Ishikawa (cell line): ENCODE measurements at regions not wholly inside any gene's neighbourhood (a gene's known extent, or its start where the extent isn't known, plus 50 kb on each side); places are given as distances from the start of the nearest gene placed in this dataset.

ENCODE experiments used
- CEBPB ChIP-seq: IDR thresholded peaks from 2 replicates; pipeline ENCODE4 v1.6.1; 2012
- CREB1 ChIP-seq: IDR thresholded peaks from 2 replicates; pipeline ENCODE4 v1.6.1; 2012; ENCODE audit warnings: low read depth
- EGR1 ChIP-seq: IDR thresholded peaks from 2 replicates; pipeline ENCODE4 v1.6.1; 2012
- EP300 ChIP-seq: IDR thresholded peaks from 2 replicates; pipeline ENCODE4 v1.6.1; 2012; ENCODE audit warnings: borderline replicate concordance
- FOXM1 ChIP-seq: IDR thresholded peaks from 2 replicates; pipeline ENCODE4 v1.6.1; 2012; ENCODE audit warnings: low read depth, borderline replicate concordance
- MAX ChIP-seq: IDR thresholded peaks from 2 replicates; pipeline ENCODE4 v1.6.1; 2012
- NFIC ChIP-seq: IDR thresholded peaks from 2 replicates; pipeline ENCODE4 v1.6.1; 2012
- RAD21 ChIP-seq: IDR thresholded peaks from 2 replicates; pipeline ENCODE4 v1.6.1; 2012; ENCODE audit warnings: low read depth
- TAF1 ChIP-seq: IDR thresholded peaks from 2 replicates; pipeline ENCODE4 v1.6.1; 2012; ENCODE audit warnings: low read depth, mild to moderate bottlenecking
- TCF12 ChIP-seq: IDR thresholded peaks from 2 replicates; pipeline ENCODE4 v1.6.1; 2012; ENCODE audit warnings: low read depth
- TEAD4 ChIP-seq: IDR thresholded peaks from 2 replicates; pipeline ENCODE4 v1.6.1; 2012
- USF1 ChIP-seq: IDR thresholded peaks from 2 replicates; pipeline ENCODE4 v1.6.1; 2012
- YY1 ChIP-seq: IDR thresholded peaks from 2 replicates; pipeline ENCODE4 v1.6.1; 2012; ENCODE audit warnings: low read depth
- ZBTB7A ChIP-seq: IDR thresholded peaks from 2 replicates; pipeline ENCODE4 v1.6.1; 2012; ENCODE audit warnings: low read depth
- TF ChIP-seq, protein P1 (sequence below): IDR thresholded peaks from 2 replicates; pipeline ENCODE4 v1.6.1; 2012; ENCODE audit warnings: low read depth, mild to moderate bottlenecking

DNA sequence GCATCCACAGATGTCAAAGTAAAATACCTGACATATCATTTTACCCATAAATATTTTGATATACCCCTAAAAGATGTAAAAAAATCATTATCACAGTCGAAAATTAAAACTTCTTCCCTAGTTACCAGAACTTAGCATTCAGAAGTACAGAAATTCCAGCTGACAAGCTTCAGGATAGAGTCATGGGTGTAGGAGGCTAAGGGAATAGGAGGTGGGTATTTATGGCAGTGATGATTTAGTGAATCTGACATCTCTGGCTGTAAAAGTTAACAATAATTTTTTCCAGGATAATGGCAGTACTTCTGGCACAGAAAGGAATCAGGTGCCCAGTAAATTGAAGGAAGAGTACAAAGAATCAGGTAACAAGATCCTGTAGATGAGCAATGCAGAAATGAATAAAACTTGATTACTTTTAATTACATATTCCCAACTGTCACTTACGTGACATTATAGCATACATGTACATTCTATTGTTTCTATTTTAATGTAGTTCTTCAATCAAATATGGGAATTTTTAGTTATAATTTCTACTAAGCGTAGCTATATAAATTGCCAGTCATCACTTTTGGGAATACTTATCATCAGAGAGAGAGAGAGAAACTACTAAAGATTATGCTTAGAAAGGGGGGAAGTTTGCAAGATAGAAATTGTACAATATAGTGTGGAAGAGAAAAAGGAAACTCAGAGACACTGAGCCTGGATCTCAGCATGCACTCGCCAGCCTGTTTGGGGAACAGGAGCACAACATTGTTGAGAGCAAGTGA lies 143.4 kb downstream of the TMEM144 start:
- TF ChIP-seq, protein P1, sequence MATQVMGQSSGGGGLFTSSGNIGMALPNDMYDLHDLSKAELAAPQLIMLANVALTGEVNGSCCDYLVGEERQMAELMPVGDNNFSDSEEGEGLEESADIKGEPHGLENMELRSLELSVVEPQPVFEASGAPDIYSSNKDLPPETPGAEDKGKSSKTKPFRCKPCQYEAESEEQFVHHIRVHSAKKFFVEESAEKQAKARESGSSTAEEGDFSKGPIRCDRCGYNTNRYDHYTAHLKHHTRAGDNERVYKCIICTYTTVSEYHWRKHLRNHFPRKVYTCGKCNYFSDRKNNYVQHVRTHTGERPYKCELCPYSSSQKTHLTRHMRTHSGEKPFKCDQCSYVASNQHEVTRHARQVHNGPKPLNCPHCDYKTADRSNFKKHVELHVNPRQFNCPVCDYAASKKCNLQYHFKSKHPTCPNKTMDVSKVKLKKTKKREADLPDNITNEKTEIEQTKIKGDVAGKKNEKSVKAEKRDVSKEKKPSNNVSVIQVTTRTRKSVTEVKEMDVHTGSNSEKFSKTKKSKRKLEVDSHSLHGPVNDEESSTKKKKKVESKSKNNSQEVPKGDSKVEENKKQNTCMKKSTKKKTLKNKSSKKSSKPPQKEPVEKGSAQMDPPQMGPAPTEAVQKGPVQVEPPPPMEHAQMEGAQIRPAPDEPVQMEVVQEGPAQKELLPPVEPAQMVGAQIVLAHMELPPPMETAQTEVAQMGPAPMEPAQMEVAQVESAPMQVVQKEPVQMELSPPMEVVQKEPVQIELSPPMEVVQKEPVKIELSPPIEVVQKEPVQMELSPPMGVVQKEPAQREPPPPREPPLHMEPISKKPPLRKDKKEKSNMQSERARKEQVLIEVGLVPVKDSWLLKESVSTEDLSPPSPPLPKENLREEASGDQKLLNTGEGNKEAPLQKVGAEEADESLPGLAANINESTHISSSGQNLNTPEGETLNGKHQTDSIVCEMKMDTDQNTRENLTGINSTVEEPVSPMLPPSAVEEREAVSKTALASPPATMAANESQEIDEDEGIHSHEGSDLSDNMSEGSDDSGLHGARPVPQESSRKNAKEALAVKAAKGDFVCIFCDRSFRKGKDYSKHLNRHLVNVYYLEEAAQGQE: no peak
- TF ChIP-seq EP300 (no peak), ZBTB7A (no peak), EGR1 (no peak), CEBPB (no peak), USF1 (no peak), TEAD4 (no peak), YY1 (no peak), RAD21 (no peak), NFIC (no peak), FOXM1 (no peak), MAX (no peak), TCF12 (no peak), CREB1 (no peak), TAF1 (no peak)

DNA sequence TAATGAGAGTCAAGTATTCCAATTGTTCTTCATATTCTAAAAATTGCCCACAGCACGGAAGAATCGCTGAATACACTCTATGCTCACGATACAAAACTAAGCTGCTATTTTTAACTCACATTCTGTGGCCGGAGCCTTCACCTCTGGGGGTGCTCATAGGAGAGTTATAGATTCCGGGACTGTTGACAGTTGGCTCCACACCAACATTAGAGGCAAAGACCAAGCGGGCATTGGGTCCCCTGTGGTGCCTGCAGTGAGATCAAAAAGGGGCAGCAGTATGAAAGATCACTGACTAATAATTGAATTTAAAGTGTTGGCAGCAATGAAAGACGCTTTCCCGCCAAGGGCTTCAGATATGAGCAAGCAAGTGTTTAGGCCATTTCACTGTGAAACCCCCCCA lies 146.0 kb downstream of the TMEM144 start:
- TF ChIP-seq, protein P1: no peak
- TF ChIP-seq NFIC: no peak
- no peak for TF ChIP-seq MAX
- no peak for TF ChIP-seq YY1
- TF ChIP-seq RAD21: no peak
- no peak for TF ChIP-seq TEAD4
- TF ChIP-seq TAF1: no peak
- TF ChIP-seq TCF12: no peak
- TF ChIP-seq USF1: no peak
- TF ChIP-seq ZBTB7A: no peak
- TF ChIP-seq EP300: no peak
- no peak for TF ChIP-seq FOXM1
- no peak for TF ChIP-seq CREB1
- no peak for TF ChIP-seq CEBPB
- no peak for TF ChIP-seq EGR1

DNA sequence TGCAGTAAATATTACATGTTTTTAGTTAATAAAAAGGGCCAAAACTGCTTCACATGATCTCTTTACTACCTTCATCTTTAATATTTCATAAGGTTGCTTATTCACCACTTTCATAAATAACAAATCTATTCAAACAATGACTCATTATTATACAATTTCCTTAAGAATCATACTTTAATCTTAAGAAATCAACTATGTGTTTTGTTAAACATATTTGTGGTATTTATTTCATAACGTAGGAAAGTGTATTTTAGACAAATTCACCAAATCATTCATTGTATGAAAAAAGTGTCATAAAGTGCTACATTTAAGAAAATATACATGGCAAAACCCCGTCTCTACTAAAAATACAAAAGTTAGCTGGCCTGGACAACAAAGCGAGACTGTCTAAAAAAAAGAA lies 150.5 kb upstream of the RXFP1 start:
- no peak for TF ChIP-seq YY1
- TF ChIP-seq FOXM1: no peak
- TF ChIP-seq, protein P1: no peak
- TF ChIP-seq RAD21: no peak
- no peak for TF ChIP-seq MAX
- no peak for TF ChIP-seq CREB1
- no peak for TF ChIP-seq TAF1
- TF ChIP-seq EGR1: no peak
- no peak for TF ChIP-seq EP300
- TF ChIP-seq USF1: no peak
- TF ChIP-seq TEAD4: no peak
- TF ChIP-seq TCF12: no peak
- TF ChIP-seq CEBPB: no peak
- TF ChIP-seq ZBTB7A: no peak
- no peak for TF ChIP-seq NFIC

GRCh38 chr4:158374318-158374717 lies 147.4 kb upstream of the RXFP1 start:
- TF ChIP-seq YY1: no peak
- TF ChIP-seq TEAD4: no peak
- TF ChIP-seq ZBTB7A: no peak
- TF ChIP-seq, protein P1: no peak
- TF ChIP-seq NFIC: no peak
- TF ChIP-seq USF1: no peak
